HEK293 (cell line): ENCODE measurements at regions not wholly inside any gene's neighbourhood (a gene's known extent, or its start where the extent isn't known, plus 50 kb on each side); places are given as distances from the start of the nearest gene placed in this dataset.

Source experiments
- CTCF ChIA-PET: fragments of 350-600 bp; formaldehyde crosslinking; extraction: SDS; loops from one replicate; lab custom pipeline; 2021; ENCODE audit warnings: antibody characterized with exemption; lab: Yijun Ruan, JAX
- POLR2A ChIA-PET: fragments of 300-600 bp; formaldehyde crosslinking; extraction: SDS; loops from one replicate; lab custom pipeline; 2020; ENCODE audit warnings: antibody characterized with exemption, inconsistent platforms; lab: Yijun Ruan, JAX
- H3K27ac ChIP-seq: fragments of 200-500 bp; sonication (Bioruptor generic); 2 replicates; pipeline ENCODE4 v1.5.1; 2014; ENCODE audit warnings: low read depth, low read length, control low read depth, inconsistent platforms; ENCODE audit errors: extremely low read depth
- H3K36me3 ChIP-seq, 2 experiments: fragments of 200-500 bp in 1 of 2; sonication (Bioruptor generic) in 1 of 2; 1 replicate in 1 of 2; 2 replicates in 1 of 2; pipeline ENCODE4 v1.5.1; 2014 to 2017; ENCODE audit warnings: inconsistent platforms in 2 of 2, low read length in 2 of 2; ENCODE audit not compliant: control insufficient read depth in 2 of 2, insufficient read depth in 1 of 2
- H3K4me1 ChIP-seq: fragments of 200-500 bp; sonication (Bioruptor generic); 2 replicates; pipeline ENCODE4 v1.5.1; 2014; ENCODE audit warnings: mild to moderate bottlenecking, low read length, inconsistent platforms; ENCODE audit not compliant: control insufficient read depth, insufficient read depth
- H3K4me3 ChIP-seq: 2 replicates; pipeline ENCODE4 v1.5.1; 2011; ENCODE audit warnings: low read depth, mild to moderate bottlenecking, control low read depth, low read length, moderate library complexity
- H3K9me3 ChIP-seq: fragments of 200-500 bp; sonication (Bioruptor generic); 2 replicates; pipeline ENCODE4 v1.5.1; 2014; ENCODE audit warnings: low read depth, low read length, inconsistent platforms; ENCODE audit not compliant: control insufficient read depth, insufficient read depth
- GLI2 ChIP-seq: fragments of 450-650 bp; formaldehyde crosslinking; IDR thresholded peaks from 2 replicates; pipeline ENCODE4; 2017; ENCODE audit warnings: missing biosample characterization, missing genetic modification characterization, low read depth, borderline replicate concordance
- KLF16 ChIP-seq: fragments of 450-650 bp; formaldehyde crosslinking; IDR thresholded peaks from 2 replicates; pipeline ENCODE4 v1.5.1; 2017; ENCODE audit warnings: missing biosample characterization, missing genetic modification characterization
- PRDM1 ChIP-seq: fragments of 450-650 bp; formaldehyde crosslinking; IDR thresholded peaks from 2 replicates; pipeline ENCODE4; 2016; ENCODE audit warnings: missing biosample characterization, missing genetic modification characterization
- RBAK ChIP-seq: fragments of 450-650 bp; formaldehyde crosslinking; IDR thresholded peaks from 2 replicates; pipeline ENCODE4 v1.5.1; 2016; ENCODE audit warnings: missing biosample characterization, missing genetic modification characterization
- SETDB1 ChIP-seq: IDR thresholded peaks from one replicate; pipeline ENCODE4 v1.6.1; 2017; ENCODE audit warnings: mild to moderate bottlenecking, low read length, moderate library complexity, mixed read lengths; ENCODE audit not compliant: insufficient read length
- ZEB2 ChIP-seq: fragments of 450-650 bp; formaldehyde crosslinking; IDR thresholded peaks from 2 replicates; pipeline ENCODE4 v1.5.1; 2016; ENCODE audit warnings: missing biosample characterization, missing genetic modification characterization
- ZFP3 ChIP-seq: fragments of 450-650 bp; formaldehyde crosslinking; IDR thresholded peaks from 2 replicates; pipeline ENCODE4 v1.5.1; 2016; ENCODE audit warnings: low read depth, missing biosample characterization, missing genetic modification characterization
- ZFP37 ChIP-seq: fragments of 450-650 bp; formaldehyde crosslinking; IDR thresholded peaks from 2 replicates; pipeline ENCODE4 v1.5.1; 2016; ENCODE audit warnings: missing biosample characterization, missing genetic modification characterization
- ZNF10 ChIP-seq: fragments of 450-650 bp; formaldehyde crosslinking; IDR thresholded peaks from 2 replicates; pipeline ENCODE4 v1.5.1; 2017; ENCODE audit warnings: missing biosample characterization, missing genetic modification characterization
- ZNF112 ChIP-seq: fragments of 450-650 bp; formaldehyde crosslinking; IDR thresholded peaks from 2 replicates; pipeline ENCODE4 v1.5.0; 2017; ENCODE audit warnings: missing biosample characterization, missing genetic modification characterization
- ZNF133 ChIP-seq: fragments of 450-650 bp; formaldehyde crosslinking; IDR thresholded peaks from 2 replicates; pipeline ENCODE4 v1.5.1; 2016; ENCODE audit warnings: missing biosample characterization, missing genetic modification characterization
- ZNF140 ChIP-seq: fragments of 450-650 bp; formaldehyde crosslinking; IDR thresholded peaks from 2 replicates; pipeline ENCODE4 v1.5.1; 2016; ENCODE audit warnings: missing biosample characterization, missing genetic modification characterization
- ZNF146 ChIP-seq: fragments of 450-650 bp; formaldehyde crosslinking; IDR thresholded peaks from 2 replicates; pipeline ENCODE4 v1.5.1; 2016; ENCODE audit warnings: missing biosample characterization, missing genetic modification characterization
- ZNF302 ChIP-seq: fragments of 450-650 bp; formaldehyde crosslinking; IDR thresholded peaks from 2 replicates; pipeline ENCODE4 v1.5.1; 2016; ENCODE audit warnings: missing biosample characterization, missing genetic modification characterization, low read depth
- ZNF335 ChIP-seq: fragments of 450-650 bp; formaldehyde crosslinking; conservative IDR thresholded peaks from 2 replicates; pipeline ENCODE4 v1.5.1; 2016; ENCODE audit warnings: missing biosample characterization, missing genetic modification characterization
- ZNF433 ChIP-seq: fragments of 450-650 bp; formaldehyde crosslinking; IDR thresholded peaks from 2 replicates; pipeline ENCODE4 v1.5.1; 2016; ENCODE audit warnings: missing biosample characterization, missing genetic modification characterization, low read depth
- ZNF473 ChIP-seq: fragments of 450-650 bp; formaldehyde crosslinking; IDR thresholded peaks from 2 replicates; pipeline ENCODE4 v1.5.1; 2017; ENCODE audit warnings: missing biosample characterization, missing genetic modification characterization
- ZNF585B ChIP-seq: fragments of 450-650 bp; formaldehyde crosslinking; IDR thresholded peaks from 2 replicates; pipeline ENCODE4 v1.5.1; 2016; ENCODE audit warnings: missing biosample characterization, missing genetic modification characterization
- ZNF626 ChIP-seq: fragments of 450-650 bp; sonication (Bioruptor Pico); formaldehyde crosslinking; IDR thresholded peaks from 2 replicates; pipeline ENCODE4 v1.5.1; 2018; ENCODE audit warnings: missing biosample characterization, missing genetic modification characterization, inconsistent platforms
- ZNF639 ChIP-seq: fragments of 450-650 bp; formaldehyde crosslinking; IDR thresholded peaks from 2 replicates; pipeline ENCODE4 v1.5.1; 2016; ENCODE audit warnings: missing biosample characterization, missing genetic modification characterization
- ZNF843 ChIP-seq: fragments of 450-650 bp; formaldehyde crosslinking; IDR thresholded peaks from 2 replicates; pipeline ENCODE4 v1.5.1; 2016; ENCODE audit warnings: missing biosample characterization, missing genetic modification characterization
- ZSCAN16 ChIP-seq: fragments of 450-650 bp; formaldehyde crosslinking; IDR thresholded peaks from 2 replicates; pipeline ENCODE4 v1.5.1; 2016; ENCODE audit warnings: missing biosample characterization, missing genetic modification characterization

- TF ChIP-seq ZNF146 (tag by site-specific recombination), result no peak
- no peak for TF ChIP-seq GLI2 (tag by site-specific recombination)
- TF ChIP-seq ZNF133 (tag by site-specific recombination), result no peak
- TF ChIP-seq ZNF585B (tag by site-specific recombination), result no peak
- no peak overlapping the region for H3K27ac ChIP-seq
- no peaks in the 10 kb centered on the region for H3K4me1 ChIP-seq
- H3K9me3 ChIP-seq, result no peaks in the 10 kb centered on the region
- no peak overlapping the region for H3K4me3 ChIP-seq
- ChIA-PET CTCF (no interaction called here), POLR2A (no interaction called here)
- H3K36me3 ChIP-seq, result no peaks in the 10 kb centered on the region
Measured at GRCh38 chr14:34088914-34089313, 138.0 kb upstream of the EGLN3 start.

DNA sequence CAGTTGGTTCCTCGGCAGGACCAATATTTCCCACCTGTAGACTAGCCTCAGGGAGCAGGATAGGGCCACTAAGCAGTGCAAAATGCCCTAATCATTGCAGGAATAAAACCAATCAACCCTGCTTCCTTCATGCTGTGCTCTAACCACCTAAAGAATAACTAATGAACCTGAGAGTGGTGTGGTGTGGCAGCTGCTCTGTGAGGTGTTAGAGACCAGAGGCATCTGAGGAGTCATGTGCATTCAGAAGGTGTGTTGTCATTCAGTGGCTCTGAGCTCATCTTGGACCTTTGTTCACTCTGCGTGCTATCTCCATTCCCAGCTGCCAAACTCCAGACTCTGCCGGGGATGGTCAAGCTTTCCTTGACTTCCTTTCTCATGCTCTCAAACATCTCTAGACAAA, 136.7 kb upstream of the EGLN3 start:
- H3K4me1 ChIP-seq, result no peaks in the 10 kb centered on the region
- no peak overlapping the region for H3K4me3 ChIP-seq
- H3K27ac ChIP-seq, result no peak overlapping the region
- ChIA-PET POLR2A (no interaction called here), CTCF (interaction anchor here (0.6 to 1.9 kb wide), 2 partner anchors 220 to 247 kb away, joined by 4 to 6 read pairs; no protein-coding TSS in a partner anchor)
- no peak for TF ChIP-seq ZFP37
- no peak for TF ChIP-seq ZNF433 (tag by site-specific recombination)
- no peak for TF ChIP-seq ZNF112 (tag by site-specific recombination)
- H3K9me3 ChIP-seq, result no peaks in the 10 kb centered on the region
- H3K36me3 ChIP-seq, result no peaks in the 10 kb centered on the region

- ChIA-PET POLR2A (no interaction called here), CTCF (interaction anchor here (0.5 to 1.0 kb wide), 2 partner anchors 11 to 1887 kb away, joined by 3 to 8 read pairs; no protein-coding TSS in a partner anchor)
- H3K4me3 ChIP-seq, result no peak overlapping the region
- H3K27ac ChIP-seq, result no peak overlapping the region
- H3K4me1 ChIP-seq, result peaks cover 8% of the 10 kb centered on the region
- H3K9me3 ChIP-seq, result no peaks in the 10 kb centered on the region
- no peaks in the 10 kb centered on the region for H3K36me3 ChIP-seq
- no peak for TF ChIP-seq ZEB2 (tag by site-specific recombination)
- TF ChIP-seq ZNF473, result no peak
- no peak for TF ChIP-seq ZNF140
- no peak for TF ChIP-seq ZNF10 (tag by site-specific recombination)
- TF ChIP-seq ZNF639 (tag by site-specific recombination), result no peak
- TF ChIP-seq PRDM1 (tag by site-specific recombination), result no peak
- TF ChIP-seq ZNF302 (tag by site-specific recombination), result no peak
- TF ChIP-seq ZSCAN16 (tag by site-specific recombination), result no peak
- TF ChIP-seq RBAK (tag by site-specific recombination), result no peak
- TF ChIP-seq ZFP3 (tag by site-specific recombination), result no peak
- TF ChIP-seq SETDB1, result no peak
- TF ChIP-seq KLF16 (tag by site-specific recombination), result no peak
- no peak for TF ChIP-seq ZNF626 (tag by site-specific recombination)
- TF ChIP-seq ZNF843 (tag by site-specific recombination), result no peak
- no peak for TF ChIP-seq ZNF335 (tag by site-specific recombination)
- TF ChIP-seq, all 188 proteins: peak for 0
Measured at GRCh38 chr14:34086223-34086757, 135.4 kb upstream of the EGLN3 start.
